Stimulated activated CD4-positive, alpha-beta T cell treated with anti-CD3 and anti-CD28 coated beads, Interleukin-15, amount 100 ng/mL, for 24 hours (primary cell): ENCODE measurements at regions not wholly inside any gene's neighbourhood (a gene's known extent, or its start where the extent isn't known, plus 50 kb on each side); places are given as distances from the start of the nearest gene placed in this dataset.
"Not testable (repeated sequence)": the region's sequence is repeated elsewhere in the genome, so short reads cannot be mapped to it uniquely, and the experiment has no call there.

Experiments
- DNase-seq: peaks from one replicate; pipeline ENCODE4 v3.0.0-alpha.2; 2020

- DNase-seq: not testable (repeated sequence)
Observed at GRCh38 chr6:14782921-14783464, 462.9 kb upstream of the JARID2 start.

DNA sequence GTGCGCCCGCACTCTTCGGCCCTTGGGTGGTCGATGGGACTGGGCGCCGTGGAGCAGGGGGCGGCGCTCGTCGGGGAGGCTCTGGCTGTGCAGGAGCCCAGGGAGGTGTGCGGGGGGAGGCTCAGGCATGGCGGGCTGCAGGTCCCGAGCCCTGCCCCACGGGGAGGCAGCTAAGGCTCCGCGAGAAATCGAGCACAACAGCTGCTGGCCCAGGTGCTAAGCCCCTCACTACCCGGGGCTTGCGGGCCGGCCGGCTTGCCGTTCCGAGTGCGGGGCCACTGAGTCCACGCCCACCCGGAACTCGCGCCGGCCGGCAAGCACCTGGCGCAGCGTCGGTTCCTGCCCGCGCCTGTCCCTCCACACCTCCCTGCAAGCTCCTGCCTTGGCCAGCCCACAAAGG, 462.3 kb upstream of the JARID2 start:
- no peak for DNase-seq

GRCh38 chr6:14784596-14785492, 461.0 kb upstream of the JARID2 start:
- peak; percentile 23 for DNase-seq

DNA sequence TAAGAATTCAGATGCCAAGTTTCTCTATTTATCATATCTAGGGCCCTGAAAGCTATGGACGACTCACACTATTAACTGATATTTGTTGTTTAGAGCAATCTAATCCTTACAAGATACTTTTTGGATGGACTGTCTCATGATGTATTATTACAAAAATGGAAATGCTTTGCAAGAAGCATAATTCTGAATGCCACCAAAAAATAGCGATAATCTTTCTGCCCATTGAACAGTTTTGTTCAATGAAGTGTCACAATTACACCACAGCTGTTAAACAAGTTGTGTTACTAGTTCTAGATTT, 460.4 kb upstream of the JARID2 start:
- DNase-seq: no peak

- no peak for DNase-seq
Observed at GRCh38 chr6:14786008-14786407, 459.9 kb upstream of the JARID2 start.

DNA sequence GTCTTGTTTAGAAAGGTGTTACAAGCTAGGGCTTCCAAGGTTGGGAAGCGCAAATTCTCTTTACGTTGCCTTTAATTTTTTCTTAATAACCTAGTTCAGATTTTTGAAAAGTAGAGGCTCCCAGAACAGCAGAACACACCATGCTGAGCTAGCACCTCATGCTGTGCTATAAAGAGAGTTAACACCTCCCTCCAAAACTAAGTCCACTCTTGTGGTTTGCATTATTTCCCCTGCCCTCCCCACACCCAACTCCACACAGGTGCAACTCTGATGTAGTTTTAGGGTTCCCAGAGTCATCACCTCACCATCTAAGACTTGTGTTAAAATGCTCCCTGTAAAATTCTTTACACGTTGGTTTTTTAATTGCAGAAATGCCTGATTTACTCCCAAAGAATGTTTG, 459.4 kb upstream of the JARID2 start:
- DNase-seq: no peak

DNA sequence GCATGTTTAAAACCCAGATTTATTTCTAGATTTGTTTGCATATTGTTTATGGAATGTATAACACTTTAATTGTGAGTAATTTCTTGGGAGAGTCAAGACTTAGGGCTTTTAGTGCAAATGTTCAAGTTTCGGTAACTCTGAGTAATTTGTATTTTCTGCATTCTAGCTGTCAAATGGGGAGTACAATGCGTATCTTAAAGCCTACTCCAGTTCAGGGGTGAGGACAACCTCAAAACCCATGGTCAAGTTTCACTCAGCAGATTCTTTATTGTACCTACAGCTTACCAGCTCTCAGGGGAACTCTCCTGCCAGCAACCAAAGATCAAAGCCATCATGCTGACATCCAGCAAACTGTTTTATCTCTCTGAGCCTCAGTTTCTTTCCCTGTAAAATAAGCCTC, 458.6 kb upstream of the JARID2 start:
- DNase-seq: no peak

DNA sequence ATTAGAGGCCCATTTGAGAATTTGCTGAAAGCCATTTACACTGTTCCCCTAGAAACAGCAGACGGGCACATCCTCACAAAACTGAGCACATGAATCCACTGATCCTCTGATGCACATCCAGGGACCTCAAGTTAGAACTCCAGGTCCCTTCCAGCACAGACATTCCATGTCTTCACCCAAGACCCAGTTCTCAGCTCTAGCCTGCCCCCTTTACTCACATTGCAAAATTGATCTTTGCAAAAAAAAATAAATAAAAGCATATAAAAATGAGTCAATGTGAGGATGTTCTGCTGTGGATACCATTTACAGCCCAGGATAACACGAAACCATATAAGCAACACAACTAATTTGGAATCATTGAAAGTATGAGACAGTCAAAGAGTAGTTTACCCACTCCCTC, 458.2 kb upstream of the JARID2 start:
- no peak for DNase-seq

GRCh38 chr6:14789996-14790395, 455.9 kb upstream of the JARID2 start:
- DNase-seq: no peak

GRCh38 chr6:14790976-14791375, 454.9 kb upstream of the JARID2 start:
- no peak for DNase-seq

DNA sequence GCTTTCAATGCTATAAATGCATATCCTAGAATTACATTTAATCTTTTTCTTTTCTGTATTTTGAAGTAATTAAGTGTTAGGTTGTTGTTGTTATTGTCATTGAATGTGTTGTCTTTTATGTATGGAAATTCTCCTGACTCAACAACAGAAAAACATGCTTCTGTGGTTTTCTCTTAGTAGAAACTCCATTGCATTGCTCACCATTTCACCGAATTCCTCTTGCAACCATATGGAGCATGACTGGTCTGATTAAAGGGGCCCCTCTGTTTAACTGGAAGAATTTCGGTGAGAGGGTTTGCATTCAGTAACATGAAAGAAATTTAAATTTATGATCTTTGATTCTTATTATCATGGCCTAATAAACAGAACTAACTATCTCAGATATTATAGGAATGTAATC, 454.3 kb upstream of the JARID2 start:
- DNase-seq: no peak

GRCh38 chr6:14792118-14792955, 453.5 kb upstream of the JARID2 start:
- DNase-seq: no peak

DNA sequence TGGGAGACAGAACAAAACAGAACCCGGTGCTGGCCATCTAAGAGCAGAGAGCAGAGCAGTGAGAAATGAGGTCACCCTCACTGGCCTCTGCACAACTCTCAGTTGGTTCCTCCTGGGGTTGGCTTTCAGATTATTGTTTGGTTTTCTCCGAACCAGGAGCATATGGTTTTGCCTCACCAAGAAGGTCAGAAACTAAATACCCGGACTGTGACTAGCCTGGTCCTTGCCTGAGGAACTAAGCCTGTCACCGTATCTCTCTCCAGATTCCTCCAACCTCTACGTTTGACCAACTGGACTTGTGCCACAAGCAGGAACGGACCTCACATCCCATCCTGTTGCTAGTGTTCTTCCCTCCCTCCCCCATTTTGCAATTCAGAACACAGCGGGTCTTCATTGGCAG, 450.4 kb upstream of the JARID2 start:
- DNase-seq: no peak

DNA sequence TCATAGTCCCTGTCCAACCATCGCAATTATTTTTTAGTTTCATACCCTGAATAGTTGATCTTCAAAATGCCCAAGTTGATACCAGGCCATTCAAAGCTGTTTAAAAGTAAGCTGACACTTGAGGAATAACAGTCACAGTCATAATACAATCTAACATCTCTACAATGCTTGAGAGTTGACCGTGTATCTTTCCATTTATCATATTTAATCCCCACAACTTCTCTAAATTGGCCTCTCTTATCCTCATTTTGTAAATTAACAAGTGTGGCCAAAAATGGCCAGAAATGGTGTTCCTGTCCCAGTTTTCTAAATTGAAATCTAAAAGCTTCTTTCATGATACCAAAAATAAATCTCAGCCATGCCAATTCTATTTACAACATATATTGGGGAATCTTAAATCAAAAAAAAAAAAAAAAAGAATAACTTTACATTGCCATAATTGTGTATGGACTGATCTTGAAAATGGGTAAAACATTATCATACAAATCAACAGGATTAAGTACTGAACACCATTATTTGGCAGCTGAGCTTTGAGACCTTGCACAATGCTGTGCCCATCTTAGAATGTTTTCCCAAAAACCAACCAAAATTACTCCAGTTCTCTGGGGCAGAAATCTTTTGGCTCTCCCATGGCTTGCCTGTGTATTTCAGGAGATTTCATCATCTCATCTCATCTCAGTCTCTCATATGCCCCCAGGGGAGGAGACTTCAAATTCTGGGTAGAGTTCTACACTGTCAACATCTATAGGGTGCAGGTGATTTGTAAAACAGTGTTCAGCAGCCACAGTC, 448.7 kb upstream of the JARID2 start:
- no peak for DNase-seq

DNA sequence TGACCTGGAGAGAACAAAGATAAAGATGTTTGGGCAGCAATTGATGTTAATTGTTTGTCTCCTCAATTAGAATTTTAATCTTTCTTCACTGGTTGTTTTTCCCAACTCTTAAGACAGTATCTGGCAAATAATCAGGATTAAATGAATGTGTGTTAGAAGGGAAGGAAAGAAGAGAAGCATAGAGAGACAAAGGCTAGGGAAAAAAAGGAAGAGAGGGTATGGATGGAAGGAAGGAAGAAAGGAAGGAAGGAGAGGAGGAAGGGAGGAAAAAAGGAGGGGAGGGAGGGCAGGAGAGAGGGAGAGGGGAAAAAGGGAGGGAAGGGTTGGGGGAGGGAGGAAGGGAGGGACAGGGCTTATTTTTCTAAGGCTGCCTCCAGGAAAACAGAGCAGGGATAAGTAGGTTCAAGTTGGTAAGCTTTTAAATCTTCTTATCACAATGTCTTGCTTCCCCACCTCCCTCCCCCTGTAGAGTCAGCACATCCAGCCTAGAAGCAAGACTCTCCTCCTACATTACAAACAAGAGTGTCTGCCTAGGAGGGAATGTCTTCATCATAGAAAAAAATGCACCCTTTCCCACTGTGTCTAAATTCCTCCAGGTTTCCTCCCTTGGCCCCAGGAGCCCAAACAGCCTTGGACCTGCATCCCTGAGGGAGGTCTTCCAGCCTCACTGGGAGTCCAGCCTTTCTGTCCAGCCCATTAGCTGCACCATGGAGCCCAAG, 447.8 kb upstream of the JARID2 start:
- no peak for DNase-seq

DNA sequence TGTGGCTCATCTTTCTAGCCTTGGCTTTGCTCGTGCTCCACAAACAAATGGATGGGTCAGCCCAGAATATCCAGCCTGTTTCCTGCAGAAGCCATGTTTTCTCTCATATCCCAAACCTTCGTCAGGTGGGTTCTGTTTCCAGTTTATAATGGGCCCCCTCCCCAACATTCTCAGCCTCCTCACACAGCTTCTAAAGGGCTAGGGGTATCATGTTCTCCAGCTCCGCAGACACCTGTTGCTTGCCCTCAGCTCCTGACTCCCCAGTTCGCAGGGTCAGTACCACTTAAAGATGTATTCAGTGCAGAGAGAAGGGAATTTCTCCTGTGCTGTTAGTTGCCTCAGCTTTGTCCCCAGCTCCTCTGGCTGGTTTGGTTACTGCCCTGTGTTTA, 447.3 kb upstream of the JARID2 start:
- DNase-seq: no peak

GRCh38 chr6:14798996-14799588, 446.8 kb upstream of the JARID2 start:
- no peak for DNase-seq

DNA sequence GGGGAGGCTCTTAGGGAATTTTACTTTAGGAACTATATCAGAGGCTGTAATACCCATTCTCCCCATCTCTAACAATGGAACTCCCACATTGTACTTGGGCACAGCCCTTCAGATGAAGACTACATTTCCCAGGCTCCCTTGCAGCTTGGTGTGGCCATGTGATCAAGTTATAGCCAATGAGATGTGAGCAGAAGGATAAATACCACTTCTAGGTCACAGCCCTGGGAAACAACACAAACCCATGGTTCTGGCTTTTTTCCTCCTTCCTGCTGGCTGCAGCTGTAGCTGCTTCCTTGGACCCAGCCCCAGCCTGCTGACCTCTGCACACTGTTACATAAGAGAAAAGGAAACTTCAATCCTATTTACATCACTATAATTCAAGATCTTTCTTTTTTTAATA, 445.9 kb upstream of the JARID2 start:
- DNase-seq: peak; percentile 37

- DNase-seq: no peak
Observed at GRCh38 chr6:14802514-14803160, 443.2 kb upstream of the JARID2 start.

DNA sequence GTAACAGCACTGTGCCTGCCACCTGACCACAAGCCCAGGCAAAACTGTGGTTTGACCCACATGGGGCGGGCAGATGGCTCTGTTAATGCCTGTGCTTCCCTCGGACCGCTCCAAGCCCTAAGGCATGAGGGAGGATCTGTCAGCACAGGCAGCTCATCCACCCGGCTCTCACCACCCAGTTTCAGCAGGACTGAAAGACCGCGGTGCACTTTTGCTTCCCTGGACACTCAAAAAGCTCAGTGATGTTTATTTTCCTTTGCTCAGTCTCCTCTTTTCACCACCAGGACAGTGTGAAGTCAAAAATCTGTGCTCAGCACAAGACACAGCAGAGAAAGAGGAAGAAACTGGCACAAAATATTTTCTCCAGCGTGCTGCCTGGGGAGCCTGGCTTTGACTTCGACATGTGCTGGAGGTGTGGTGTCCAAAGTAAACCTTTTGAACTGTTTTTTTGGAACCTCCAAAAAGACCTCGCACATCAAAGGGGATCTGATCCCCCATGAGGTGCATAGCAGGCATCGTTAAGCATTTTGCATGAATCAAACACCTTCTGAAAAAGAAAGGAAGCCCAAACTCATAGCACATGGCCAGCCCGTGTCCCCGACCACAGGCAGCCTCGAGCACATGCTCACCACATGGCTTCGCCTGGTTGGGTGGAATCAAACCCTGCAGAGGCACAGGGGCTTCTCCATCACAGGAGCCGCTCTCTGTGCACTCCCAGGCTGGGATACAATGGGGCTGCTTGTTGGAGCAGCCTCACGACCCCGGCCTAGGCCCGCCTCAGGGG, 441.7 kb upstream of the JARID2 start:
- DNase-seq: no peak

DNA sequence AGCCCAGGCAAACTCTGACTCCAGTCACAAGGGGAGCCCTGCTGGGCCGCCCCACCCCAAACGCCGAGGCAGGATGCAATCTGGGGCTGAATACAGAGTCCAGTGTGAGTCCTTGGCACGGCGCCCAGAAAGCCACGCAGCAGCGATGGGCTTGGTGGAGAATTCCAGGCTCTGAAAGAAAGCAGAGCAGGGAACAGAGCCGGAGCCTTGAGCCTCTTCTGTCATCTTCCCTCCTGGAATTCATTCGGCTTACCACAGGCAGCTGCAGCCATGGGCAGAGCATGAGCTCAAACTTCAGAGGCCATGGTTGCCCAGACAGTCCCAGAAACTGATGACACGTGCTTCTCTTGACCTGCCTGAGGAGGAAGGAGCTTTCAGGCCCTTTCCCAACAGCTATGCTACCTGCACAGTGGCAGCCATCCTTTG, 441.1 kb upstream of the JARID2 start:
- no peak for DNase-seq
